RKO (cell line): ENCODE measurements at regions not wholly inside any gene's neighbourhood (a gene's known extent, or its start where the extent isn't known, plus 50 kb on each side); places are given as distances from the start of the nearest gene placed in this dataset.

Experiments used
- DNase-seq: peaks from one replicate; pipeline ENCODE4 v3.0.0-alpha.2; 2016; ENCODE audit warnings: low spot score

GRCh38 chr7:118022546-118022945 lies 149.3 kb upstream of the CTTNBP2 start:
- no peak for DNase-seq

- DNase-seq: no peak
Observed at GRCh38 chr7:118026791-118027190, 153.6 kb upstream of the CTTNBP2 start.

DNA sequence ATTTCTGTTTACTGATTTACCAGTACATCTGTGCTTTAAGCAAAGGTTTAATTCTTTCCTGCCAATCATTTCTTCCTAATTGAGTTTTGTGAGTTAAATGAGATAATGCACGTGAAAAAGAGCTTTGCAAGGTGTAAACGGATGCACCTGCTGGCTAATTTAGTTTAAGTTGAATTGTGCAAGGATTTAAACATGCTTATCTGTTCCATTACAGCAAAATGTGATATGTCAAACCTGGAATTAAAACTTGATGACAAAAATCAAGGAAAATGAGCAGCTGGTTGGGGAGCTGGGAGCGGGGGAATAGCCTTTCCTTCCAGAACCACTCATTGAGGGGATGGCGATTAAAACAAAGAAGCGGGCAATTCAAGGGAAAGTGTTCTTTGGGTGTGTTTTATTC lies 155.0 kb upstream of the CTTNBP2 start:
- DNase-seq: no peak

DNA sequence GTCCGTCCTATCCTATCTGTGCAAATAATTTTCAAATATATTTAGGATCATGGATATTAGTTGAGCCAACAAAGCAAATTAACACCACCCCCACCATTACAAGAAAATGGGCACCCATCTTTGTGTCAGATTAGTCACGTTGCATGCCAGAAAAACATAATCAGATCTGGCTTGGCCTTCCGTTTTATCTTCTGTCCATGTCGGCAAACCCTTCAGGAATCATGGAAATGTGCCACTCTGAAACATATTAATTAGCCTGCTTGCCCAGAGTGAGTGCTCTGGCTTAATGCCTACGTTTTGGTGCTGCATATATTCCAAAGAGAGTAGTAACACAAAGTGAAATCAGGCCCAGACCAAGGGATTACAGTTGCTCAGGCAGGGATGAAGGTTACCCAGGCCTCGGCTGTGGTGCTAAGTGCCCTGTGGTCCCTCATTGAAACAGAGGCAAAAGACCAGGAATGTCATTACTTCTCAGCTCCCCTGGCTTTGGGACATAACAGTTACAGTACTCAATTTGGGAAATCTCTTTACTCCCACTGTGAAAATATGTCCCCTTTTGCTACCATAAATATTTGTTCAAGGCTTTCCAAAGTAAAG lies 154.0 kb upstream of the LSM8 start:
- no peak for DNase-seq

DNA sequence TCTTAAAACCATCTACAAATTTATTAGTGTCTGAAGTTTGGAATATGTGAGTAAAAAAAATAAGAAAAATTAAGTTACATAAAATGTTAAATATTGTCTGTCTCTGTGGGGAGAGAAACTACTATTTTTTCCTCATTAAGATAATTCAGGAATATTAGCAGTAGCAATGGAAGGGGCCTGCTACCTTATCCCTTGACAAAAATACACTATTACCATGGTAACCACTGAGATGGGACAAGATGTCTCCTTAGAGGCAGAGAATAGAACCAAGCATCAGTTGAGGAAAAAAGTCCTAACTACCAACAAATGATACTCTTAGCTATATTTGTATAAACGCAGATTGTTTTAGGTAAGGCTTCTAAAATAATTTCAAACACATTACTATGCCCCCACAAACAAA lies 150.7 kb upstream of the LSM8 start:
- no peak for DNase-seq

- DNase-seq: no peak
Observed at GRCh38 chr7:118039963-118040489, 143.9 kb upstream of the LSM8 start.

DNA sequence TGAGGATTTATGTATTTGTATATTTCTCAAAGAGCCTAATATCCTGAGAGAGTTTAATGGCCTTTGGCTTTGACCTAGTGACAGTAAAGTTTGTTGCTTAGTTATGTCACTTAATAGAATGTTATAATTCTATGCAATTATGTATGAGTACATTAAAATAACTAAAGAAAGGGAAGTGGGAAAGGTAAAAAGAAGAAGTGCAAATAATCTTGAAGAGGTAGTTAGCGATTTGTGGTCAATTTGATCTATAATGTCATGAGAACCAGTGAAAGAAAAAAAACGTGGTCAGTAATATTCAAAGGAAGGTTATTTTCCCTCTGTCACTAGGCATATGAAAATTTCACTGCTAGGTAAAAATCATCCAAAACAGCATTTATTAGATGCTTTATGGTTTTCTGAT lies 143.4 kb upstream of the LSM8 start:
- DNase-seq: no peak

- no peak for DNase-seq
Observed at GRCh38 chr7:118041251-118041878, 142.6 kb upstream of the LSM8 start.

- no peak for DNase-seq
Observed at GRCh38 chr7:118045629-118046028, 138.3 kb upstream of the LSM8 start.

- no peak for DNase-seq
Observed at GRCh38 chr7:118046086-118046485, 137.9 kb upstream of the LSM8 start.

DNA sequence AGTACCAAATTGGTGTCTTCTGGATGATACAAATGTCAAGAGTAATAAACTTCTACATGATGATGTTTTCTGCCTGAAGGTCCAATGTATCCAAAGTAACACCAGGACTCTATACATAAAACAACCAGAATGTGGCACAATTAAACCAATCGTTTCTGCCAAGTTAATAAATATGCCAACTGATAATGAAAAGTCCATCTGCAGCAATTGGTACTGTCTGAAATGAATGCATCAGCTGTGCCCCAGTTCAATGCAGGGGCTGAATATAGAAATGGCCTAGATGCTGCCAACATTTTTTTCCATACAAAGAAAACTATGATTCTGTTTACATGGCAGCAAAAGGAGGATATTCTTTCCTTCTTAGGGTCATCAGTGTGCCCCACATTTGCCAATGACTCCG lies 137.2 kb upstream of the LSM8 start:
- no peak for DNase-seq

DNA sequence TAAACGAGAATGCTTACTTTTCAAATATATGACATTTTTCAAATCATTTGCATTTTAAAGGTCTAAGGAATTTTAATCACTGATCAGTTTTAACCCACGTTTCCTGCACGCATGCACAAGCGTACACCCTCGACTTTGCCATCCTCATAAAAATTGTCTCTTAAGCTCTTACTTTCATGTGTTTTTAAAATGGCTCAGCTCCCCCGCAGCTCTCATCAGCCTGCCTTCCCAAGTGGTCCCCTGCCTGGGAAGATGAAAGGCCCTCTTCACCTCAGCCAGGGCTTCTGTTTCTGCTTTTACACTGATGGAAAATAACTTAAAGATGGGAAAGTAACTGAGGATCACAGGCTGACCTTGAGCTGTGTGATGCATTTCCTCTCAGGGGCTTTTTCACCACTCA lies 131.6 kb upstream of the LSM8 start:
- DNase-seq: no peak

- no peak for DNase-seq
Observed at GRCh38 chr7:118053353-118053752, 130.6 kb upstream of the LSM8 start.

DNA sequence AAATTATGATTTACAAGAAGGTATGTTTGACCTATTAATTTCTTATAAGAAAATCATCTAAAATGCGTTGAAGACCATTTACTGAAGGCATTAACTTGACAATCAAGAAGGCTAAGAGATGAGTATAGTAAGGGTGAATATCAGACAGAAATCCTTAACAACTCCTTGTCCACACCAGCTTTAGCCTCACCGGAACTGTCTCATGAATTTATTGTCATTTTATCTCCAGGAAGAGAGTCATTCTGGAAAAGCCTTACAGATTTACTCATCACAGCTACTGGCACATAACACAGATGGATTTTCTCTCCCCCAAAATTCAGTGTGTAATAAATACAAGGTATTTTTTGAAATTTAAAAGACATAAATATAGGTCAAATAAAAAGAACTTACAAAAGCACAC lies 129.4 kb upstream of the LSM8 start:
- DNase-seq: no peak

DNA sequence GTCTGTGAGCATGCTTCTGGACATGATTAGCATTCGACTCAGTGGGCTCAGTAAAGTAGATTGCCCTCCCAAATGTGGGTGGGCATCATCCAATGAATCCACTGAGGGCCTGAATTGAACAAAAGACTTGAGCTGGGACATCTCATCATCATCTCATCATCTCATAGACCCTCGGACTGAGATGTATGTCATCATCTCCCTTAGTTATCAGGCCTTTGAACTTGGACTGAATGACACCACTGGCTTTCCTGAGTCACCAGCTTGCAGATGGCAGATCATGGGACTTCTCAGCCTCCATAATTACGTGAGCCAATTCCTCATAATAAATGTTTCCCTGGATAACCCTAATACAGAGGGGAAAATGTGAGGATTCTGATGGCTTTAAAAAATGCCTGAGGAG lies 128.3 kb upstream of the LSM8 start:
- no peak for DNase-seq

- DNase-seq: no peak
Observed at GRCh38 chr7:118057404-118057803, 126.6 kb upstream of the LSM8 start.

DNA sequence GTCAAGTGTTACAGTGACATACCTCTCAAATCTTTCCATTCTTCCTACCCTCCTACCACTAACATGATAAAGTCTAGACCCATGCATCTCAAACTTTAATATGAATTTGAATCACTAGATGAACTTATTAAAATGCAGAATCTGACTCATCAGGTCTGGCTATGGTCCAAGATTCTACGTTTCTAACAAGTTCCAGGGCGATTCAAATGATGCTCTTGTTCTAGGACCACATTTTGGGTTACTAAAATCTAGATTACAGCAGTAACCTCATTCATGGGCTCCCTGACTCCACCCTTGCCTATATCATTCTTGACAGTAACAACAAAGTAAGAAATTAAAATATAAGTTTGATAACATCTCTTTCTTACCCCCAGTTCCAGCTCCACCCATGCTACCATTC lies 124.8 kb upstream of the LSM8 start:
- DNase-seq: no peak

- no peak for DNase-seq
Observed at GRCh38 chr7:118060692-118061091, 123.3 kb upstream of the LSM8 start.

DNA sequence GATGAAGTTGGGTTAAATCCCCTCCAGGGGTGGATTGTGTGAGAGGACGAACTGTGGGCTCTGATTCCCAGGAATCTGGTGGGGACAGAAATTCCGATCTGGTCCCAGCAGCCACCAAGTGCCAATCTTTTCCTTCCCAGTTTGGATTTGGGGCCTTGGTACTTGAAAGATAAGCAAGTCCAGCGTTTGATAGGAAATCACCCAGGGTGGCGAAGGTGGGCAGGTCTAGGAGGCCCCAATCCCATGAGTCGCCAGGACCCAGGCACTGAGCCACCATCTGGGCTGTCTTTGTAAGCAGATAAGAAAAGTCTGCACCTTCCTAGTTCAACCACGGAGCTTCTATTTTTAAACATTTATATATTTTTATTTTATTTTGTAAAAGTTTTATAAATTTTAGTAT lies 122.6 kb upstream of the LSM8 start:
- DNase-seq: no peak

GRCh38 chr7:118072893-118073674 lies 110.9 kb upstream of the LSM8 start:
- DNase-seq: no peak

GRCh38 chr7:118075936-118076335 lies 108.0 kb upstream of the LSM8 start:
- DNase-seq: no peak

DNA sequence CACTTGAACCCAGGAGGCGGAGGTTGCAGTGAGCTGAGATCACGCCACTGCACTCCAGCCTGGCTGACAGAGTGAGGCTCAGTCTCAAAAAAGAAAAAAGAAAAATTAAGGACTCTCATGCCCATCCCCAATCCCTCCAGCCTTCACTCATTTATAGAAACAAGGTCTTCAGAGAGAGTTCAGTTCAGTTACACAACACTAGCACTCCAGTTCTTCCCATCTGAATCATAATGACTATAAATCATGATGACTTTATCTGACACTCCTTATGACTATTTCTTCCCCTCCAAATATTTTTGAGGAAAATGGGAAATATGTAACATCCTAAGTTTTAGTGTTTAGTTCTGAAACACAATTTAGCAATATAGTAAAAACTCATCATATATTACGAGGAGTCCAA lies 107.4 kb upstream of the LSM8 start:
- no peak for DNase-seq

GRCh38 chr7:118078015-118078414 lies 105.9 kb upstream of the LSM8 start:
- no peak for DNase-seq
